Fibroblast of the aortic adventitia (primary cell): ENCODE measurements at regions not wholly inside any gene's neighbourhood (a gene's known extent, or its start where the extent isn't known, plus 50 kb on each side); places are given as distances from the start of the nearest gene placed in this dataset.
A peak's percentile ranks its signal among the peaks of the same experiment; 100 is the strongest.

ENCODE experiments used
- DNase-seq: peaks from one replicate; pipeline ENCODE4 v3.0.0-alpha.2; 2010; ENCODE audit warnings: low read depth
- H3K4me3 ChIP-seq: 2 replicates; pipeline ENCODE4 v1.5.1; 2011; ENCODE audit warnings: low read depth, mild to moderate bottlenecking, control low read depth, low read length, moderate library complexity
- TF ChIP-seq, protein P1 (sequence below): IDR thresholded peaks from 2 replicates; pipeline ENCODE4 v1.5.1; 2011; ENCODE audit warnings: mild to moderate bottlenecking, low read length, control low read depth, inconsistent platforms; ENCODE audit not compliant: insufficient read depth

DNA sequence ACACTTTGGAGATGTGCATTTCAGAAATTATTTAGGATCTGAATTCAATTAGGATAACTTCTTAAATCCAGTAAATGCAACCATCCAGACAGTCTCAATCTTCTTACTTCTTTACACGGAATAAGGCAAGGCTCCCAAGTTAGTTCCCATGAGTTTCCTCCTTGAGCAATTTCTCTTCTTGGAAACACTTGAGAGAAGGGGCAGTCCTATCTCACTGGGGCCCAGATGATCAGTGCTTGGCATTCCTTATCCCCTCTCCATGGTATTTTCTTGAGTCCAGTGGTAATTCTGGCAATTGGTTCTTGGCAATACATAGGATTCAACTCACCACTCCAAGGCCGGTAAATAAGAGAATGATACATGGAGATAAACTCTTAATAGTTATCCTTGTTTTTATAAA is 87.1 kb upstream of the PTHLH start:
- no peak overlapping the region for H3K4me3 ChIP-seq
- TF ChIP-seq, protein P1, sequence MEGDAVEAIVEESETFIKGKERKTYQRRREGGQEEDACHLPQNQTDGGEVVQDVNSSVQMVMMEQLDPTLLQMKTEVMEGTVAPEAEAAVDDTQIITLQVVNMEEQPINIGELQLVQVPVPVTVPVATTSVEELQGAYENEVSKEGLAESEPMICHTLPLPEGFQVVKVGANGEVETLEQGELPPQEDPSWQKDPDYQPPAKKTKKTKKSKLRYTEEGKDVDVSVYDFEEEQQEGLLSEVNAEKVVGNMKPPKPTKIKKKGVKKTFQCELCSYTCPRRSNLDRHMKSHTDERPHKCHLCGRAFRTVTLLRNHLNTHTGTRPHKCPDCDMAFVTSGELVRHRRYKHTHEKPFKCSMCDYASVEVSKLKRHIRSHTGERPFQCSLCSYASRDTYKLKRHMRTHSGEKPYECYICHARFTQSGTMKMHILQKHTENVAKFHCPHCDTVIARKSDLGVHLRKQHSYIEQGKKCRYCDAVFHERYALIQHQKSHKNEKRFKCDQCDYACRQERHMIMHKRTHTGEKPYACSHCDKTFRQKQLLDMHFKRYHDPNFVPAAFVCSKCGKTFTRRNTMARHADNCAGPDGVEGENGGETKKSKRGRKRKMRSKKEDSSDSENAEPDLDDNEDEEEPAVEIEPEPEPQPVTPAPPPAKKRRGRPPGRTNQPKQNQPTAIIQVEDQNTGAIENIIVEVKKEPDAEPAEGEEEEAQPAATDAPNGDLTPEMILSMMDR, result no peak
- peak; percentile 48 for DNase-seq

DNA sequence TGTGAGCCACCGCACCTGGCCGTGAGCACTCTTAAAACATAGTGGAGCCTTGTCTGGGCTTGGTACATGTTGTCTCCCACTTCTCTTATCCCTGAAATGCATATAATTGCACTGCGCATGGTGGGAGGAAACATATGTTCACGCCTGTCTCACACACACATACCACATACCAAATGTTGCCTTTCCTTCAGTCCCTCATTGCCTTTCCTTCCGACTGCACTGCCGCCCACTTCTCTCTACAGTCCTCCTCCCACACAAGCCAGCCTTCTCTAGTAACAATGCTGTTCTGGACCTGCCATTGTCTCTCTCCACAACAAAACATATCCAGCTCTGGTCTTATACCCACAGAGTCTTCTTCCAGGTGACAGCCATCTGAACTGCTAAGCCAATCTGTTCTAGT is 88.3 kb upstream of the PTHLH start:
- TF ChIP-seq, protein P1, result no peak
- no peak overlapping the region for H3K4me3 ChIP-seq
- DNase-seq, result no peak

DNA sequence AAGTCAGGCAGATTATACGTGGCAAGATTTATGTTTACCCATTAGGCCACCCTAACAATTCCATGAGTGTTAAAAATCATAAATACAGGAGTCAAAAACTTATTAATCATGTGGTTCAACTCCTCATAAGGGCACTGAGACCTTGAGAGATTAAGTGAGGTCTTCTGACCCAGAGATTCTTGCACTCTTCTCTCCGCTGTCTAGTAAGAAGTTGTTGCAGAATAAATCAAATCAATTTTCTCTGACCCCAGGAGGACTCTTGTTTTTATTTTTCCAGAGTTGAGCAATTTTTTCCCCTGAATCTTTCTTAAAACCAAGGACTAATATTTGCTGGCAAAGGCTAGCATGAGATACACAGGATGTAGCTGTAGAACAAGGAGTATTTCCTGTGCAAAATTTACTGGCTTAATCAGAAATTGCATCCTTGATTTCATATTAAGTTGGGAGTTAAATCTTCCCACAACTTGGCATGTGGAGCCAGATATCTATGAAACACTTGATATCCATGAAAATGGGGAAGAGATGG is 90.9 kb upstream of the PTHLH start:
- TF ChIP-seq, protein P1, result no peak
- no peak for DNase-seq
- no peak overlapping the region for H3K4me3 ChIP-seq

- H3K4me3 ChIP-seq, result no peak overlapping the region
- peak; percentile 29 for DNase-seq
- TF ChIP-seq, protein P1, result no peak
Observed at GRCh38 chr12:28065374-28065773, 92.8 kb upstream of the PTHLH start.

DNA sequence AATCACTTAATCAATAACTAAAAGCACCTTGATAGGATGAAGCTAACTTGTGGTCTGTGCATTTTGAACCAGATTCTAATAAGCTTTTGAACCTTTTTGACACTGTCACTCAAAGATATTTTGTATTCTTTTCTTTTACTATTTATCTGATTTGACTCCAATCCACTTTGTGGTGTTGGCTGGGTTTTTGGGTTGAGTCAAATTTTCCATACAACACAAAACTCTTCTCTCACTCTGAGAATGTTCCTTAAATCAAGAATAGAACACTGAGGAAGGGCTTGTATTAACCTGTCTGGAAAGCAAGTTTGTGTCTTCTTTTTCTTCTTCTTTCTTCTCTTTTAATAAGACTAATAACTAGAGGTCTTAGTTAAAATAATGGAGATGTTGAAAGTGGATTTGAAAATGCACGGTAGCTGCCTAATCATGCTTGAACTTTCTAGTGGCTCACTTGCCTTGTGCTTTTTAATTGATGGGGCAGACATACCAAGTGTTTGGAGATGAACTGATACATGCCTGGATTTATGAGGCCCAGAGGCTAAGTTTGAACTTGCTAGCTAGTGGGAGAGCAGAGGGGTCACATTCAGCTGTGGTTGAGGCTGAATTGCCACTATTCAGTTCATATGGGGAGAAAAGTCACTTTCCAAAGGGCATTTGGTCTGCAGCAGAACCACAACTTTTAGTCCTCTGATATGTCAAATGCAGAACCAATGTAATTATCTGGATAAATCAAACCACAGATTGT is 93.5 kb upstream of the PTHLH start:
- H3K4me3 ChIP-seq, result no peak overlapping the region
- DNase-seq, result peak; percentile 69
- TF ChIP-seq, protein P1, result no peak

GRCh38 chr12:28066879-28067278 is 94.3 kb upstream of the PTHLH start:
- TF ChIP-seq, protein P1, result no peak
- H3K4me3 ChIP-seq, result no peak overlapping the region
- DNase-seq, result no peak
